ENCODE measurements at regions not wholly inside any gene's neighbourhood (a gene's known extent, or its start where the extent isn't known, plus 50 kb on each side); places are given as distances from the start of the nearest gene placed in this dataset.

DNA sequence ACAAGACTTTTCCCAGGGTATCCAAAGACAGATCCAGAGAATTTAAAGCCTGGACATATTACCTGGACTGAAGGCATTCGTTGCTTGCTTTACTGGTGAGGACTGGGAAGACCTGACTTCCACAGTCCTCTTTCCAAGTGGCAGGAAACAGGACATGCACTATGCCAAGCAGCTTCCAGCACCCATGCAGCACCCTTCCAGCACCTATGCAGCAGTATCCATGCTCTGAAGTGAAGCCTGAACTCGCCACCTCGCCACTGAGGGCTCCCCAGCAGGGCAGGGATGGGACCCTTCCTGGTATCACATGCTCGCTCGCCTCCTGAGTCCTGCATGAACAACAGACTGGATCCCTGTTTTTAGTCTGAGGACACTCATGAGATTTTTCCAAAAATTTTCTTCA, 189.9 kb upstream of the KLF14 start:
- Histone ChIP-seq H3K4me1 (ENCODE audit: control insufficient read depth in 2 of 2, insufficient read depth in 2 of 2, low read length in 2 of 2) (peaks cover 19 to 26% of the 10 kb centered on the region in 2 donors), H3K27ac (ENCODE audit: low read length in 2 of 2) (peak overlapping the region in 1 of 2 donors; percentile 1), H3K9me3 (ENCODE audit: control extremely low read depth in 1 of 3, control insufficient read depth in 2 of 3, insufficient read depth in 1 of 3, low read length in 2 of 3) (no peaks in the 10 kb centered on the region), H3K27me3 (replicated peaks in 1 of 4; ENCODE audit: control extremely low read depth in 1 of 4, control insufficient read depth in 3 of 4, insufficient read depth in 4 of 4, low read length in 3 of 4) (no peaks in the 10 kb centered on the region), H3K36me3 (replicated peaks in 1 of 2; ENCODE audit: control extremely low read depth in 1 of 2, control insufficient read depth in 1 of 2, extremely low read depth in 1 of 2, insufficient read depth in 2 of 2, low read length in 1 of 2) (peaks cover 0 to 34% of the 10 kb centered on the region in 2 experiments), H3K4me2 (replicated peaks; ENCODE audit: low read depth, low read length, poor library complexity, severe bottlenecking) (no peak overlapping the region), H3K9ac (ENCODE audit: low read length) (no peak overlapping the region), H3K79me2 (ENCODE audit: control insufficient read depth, insufficient read depth, low read length) (peaks cover 94% of the 10 kb centered on the region), H4K20me1 (ENCODE audit: control insufficient read depth, insufficient read depth, low read length, poor library complexity, severe bottlenecking) (peaks cover 25% of the 10 kb centered on the region), H2AFZ (ENCODE audit: insufficient read depth, low read depth, low read length, poor library complexity, severe bottlenecking) (no peak overlapping the region), H3K4me3 (ENCODE audit: control extremely low read depth in 1 of 5, extremely low read depth in 1 of 5, insufficient read depth in 1 of 5, low read depth in 2 of 5, low read length in 4 of 5) (no peak overlapping the region)
- peaks cover 51% of the 10 kb centered on the region for H3K4me1 Mint-ChIP-seq
- H3K9me3 Mint-ChIP-seq (ENCODE audit: insufficient read depth), result no peaks in the 10 kb centered on the region
- no peak overlapping the region for H3K4me3 Mint-ChIP-seq
- intact Hi-C loops (cut with micrococcal nuclease), result no loop called here
- ChIA-PET CTCF (no interaction called here), POLR2A (interaction anchor here (0.9 kb wide), 1 partner anchor 10 kb away, joined by 3 read pairs; no protein-coding TSS in a partner anchor)
- H3K27me3 Mint-ChIP-seq, result no peaks in the 10 kb centered on the region
- no peak for TF ChIP-seq CTCF (IDR thresholded peaks at IDR 0.05)
- no peak for TF ChIP-seq EZH2 (IDR thresholded peaks at IDR 0.05; ENCODE audit: borderline replicate concordance, insufficient read depth, low read depth, low read length, poor library complexity, severe bottlenecking)
- DNase-seq (no peak), ATAC-seq (ENCODE audit: low read depth) (no peak)
- WGBS (ENCODE audit: insufficient coverage), result 95% methylated on average over 5 of the region's 5 CpGs
- H3K27ac Mint-ChIP-seq, result no peak overlapping the region

- peak overlapping the region; percentile 90 for H3K27ac Mint-ChIP-seq
- 87% methylated on average over 2 of the region's 8 CpGs for WGBS (ENCODE audit: insufficient coverage)
- Histone ChIP-seq H3K9me3 (ENCODE audit: control extremely low read depth in 1 of 3, control insufficient read depth in 2 of 3, insufficient read depth in 1 of 3, low read length in 2 of 3) (no peaks in the 10 kb centered on the region), H3K79me2 (ENCODE audit: control insufficient read depth, insufficient read depth, low read length) (peaks cover 94% of the 10 kb centered on the region), H3K4me2 (replicated peaks; ENCODE audit: low read depth, low read length, poor library complexity, severe bottlenecking) (peak overlapping the region; percentile 55), H3K27ac (ENCODE audit: low read length in 2 of 2) (peak overlapping the region; percentile 60 to 84), H3K36me3 (replicated peaks in 1 of 2; ENCODE audit: control extremely low read depth in 1 of 2, control insufficient read depth in 1 of 2, extremely low read depth in 1 of 2, insufficient read depth in 2 of 2, low read length in 1 of 2) (peaks cover 0 to 28% of the 10 kb centered on the region in 2 experiments), H3K9ac (ENCODE audit: low read length) (no peak overlapping the region), H3K27me3 (replicated peaks in 1 of 4; ENCODE audit: control extremely low read depth in 1 of 4, control insufficient read depth in 3 of 4, insufficient read depth in 4 of 4, low read length in 3 of 4) (no peaks in the 10 kb centered on the region), H3K4me3 (ENCODE audit: control extremely low read depth in 1 of 5, extremely low read depth in 1 of 5, insufficient read depth in 1 of 5, low read depth in 2 of 5, low read length in 4 of 5) (no peak overlapping the region), H3K4me1 (ENCODE audit: control insufficient read depth in 2 of 2, insufficient read depth in 2 of 2, low read length in 2 of 2) (peaks cover 24 to 30% of the 10 kb centered on the region in 2 donors), H2AFZ (ENCODE audit: insufficient read depth, low read depth, low read length, poor library complexity, severe bottlenecking) (no peak overlapping the region), H4K20me1 (ENCODE audit: control insufficient read depth, insufficient read depth, low read length, poor library complexity, severe bottlenecking) (peaks cover 25% of the 10 kb centered on the region)
- DNase-seq, result no peak
- peaks cover 57% of the 10 kb centered on the region for H3K4me1 Mint-ChIP-seq
- ChIA-PET CTCF (interaction anchor here (0.7 to 2.1 kb wide), 2 partner anchors 10 to 115 kb away, joined by 3 to 6 read pairs; no protein-coding TSS in a partner anchor), POLR2A (interaction anchor here (0.7 kb wide), 1 partner anchor 35 kb away, joined by 6 read pairs; no protein-coding TSS in a partner anchor)
- H3K27me3 Mint-ChIP-seq, result no peaks in the 10 kb centered on the region
- intact Hi-C loops (cut with micrococcal nuclease), result no loop called here
- H3K9me3 Mint-ChIP-seq (ENCODE audit: insufficient read depth), result no peaks in the 10 kb centered on the region
- H3K4me3 Mint-ChIP-seq, result peak overlapping the region; percentile 18
- ATAC-seq (ENCODE audit: low read depth), result no peak
- TF ChIP-seq EZH2 (IDR thresholded peaks at IDR 0.05; ENCODE audit: borderline replicate concordance, insufficient read depth, low read depth, low read length, poor library complexity, severe bottlenecking), result no peak
- no peak for TF ChIP-seq CTCF (IDR thresholded peaks at IDR 0.05)
Observed at GRCh38 chr7:130925136-130925794, 191.3 kb upstream of the KLF14 start.

All from B cell (primary cell).